ENCODE measurements at regions not wholly inside any gene's neighbourhood (a gene's known extent, or its start where the extent isn't known, plus 50 kb on each side); places are given as distances from the start of the nearest gene placed in this dataset.

DNA sequence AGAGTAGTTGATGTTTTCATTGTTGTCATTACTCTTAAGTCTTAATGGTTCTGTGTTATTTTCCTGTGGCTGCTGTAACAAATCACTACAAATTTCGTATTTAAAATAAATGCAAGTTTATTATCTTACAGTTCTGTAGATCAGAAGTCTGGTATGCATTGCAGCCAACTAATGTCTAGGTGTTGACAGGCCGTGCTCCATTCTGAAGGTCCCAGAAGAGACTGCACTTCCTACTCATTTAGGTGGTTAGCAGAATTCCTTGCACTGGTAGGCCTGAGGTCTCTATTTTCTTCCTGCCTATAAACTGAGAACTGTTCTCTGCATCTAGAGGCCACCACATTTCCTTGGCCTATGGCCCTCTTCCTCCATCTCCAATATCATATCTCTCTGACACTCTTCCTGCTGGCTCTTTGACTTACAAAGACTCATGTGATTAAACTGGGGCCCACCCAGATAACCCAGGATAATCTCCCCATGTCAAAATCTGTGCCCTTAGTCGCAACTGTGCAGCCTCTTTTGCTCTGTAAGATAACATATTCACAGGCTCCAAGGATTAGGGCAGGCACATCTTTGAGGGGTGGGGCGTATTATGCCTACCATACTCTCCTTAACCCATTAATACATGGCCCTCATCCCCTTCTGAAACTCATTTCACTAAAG, 468.4 kb downstream of the FOXO1 start:
- peaks cover 4% of the 10 kb centered on the region for H3K4me1 ChIP-seq (ENCODE audit: control insufficient read depth, insufficient read depth, low read length)
- 100% methylated on average over 3 of the region's 4 CpGs for WGBS (ENCODE audit: insufficient coverage)
- H3K27me3 ChIP-seq (ENCODE audit: control insufficient read depth, insufficient read depth, low read length), result no peaks in the 10 kb centered on the region
- H3K27ac ChIP-seq (ENCODE audit: low read depth, low read length), result no peak overlapping the region
- DNase-seq (ENCODE audit: low read depth in 4 of 6, low spot score in 6 of 6), result no peak
- no peaks in the 10 kb centered on the region for H3K9me3 ChIP-seq (ENCODE audit: control insufficient read depth, insufficient read depth, low read length)
- no peak overlapping the region for H3K4me3 ChIP-seq (ENCODE audit: low read depth, low read length)
- no peaks in the 10 kb centered on the region for H3K36me3 ChIP-seq (ENCODE audit: control insufficient read depth, insufficient read depth, low read length)

DNA sequence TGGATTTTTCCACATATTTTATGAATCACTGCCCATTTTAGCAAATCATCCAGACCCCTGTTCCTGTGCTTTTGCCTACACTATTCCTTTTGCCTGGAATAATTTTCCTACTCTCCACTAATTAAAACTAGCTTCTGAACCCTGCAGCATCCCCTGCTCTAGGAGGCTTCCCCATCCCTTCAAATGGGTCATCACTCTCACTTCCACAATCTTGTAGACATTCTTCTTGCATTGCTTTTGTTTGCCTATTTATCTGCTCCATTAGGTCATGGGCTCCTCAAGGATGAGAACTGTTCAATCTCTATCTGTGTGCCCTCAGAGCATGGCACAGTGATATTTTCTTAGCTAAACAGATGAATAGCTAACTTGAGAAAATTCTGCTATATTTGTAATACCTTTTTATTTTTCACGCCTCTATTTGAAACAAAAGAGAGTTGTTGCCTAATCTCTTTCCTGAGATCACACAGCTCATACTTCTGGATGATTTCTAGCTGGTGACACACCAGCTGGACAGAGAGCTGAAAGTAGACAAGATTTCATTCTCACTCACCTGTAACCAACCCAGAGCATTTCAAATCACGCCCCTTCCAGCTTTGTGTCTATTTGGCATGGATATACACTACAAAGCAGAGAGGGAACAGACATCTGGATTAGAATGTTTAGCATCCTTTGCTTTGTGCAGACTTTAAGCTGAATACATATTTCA, 466.0 kb downstream of the FOXO1 start:
- H3K27ac ChIP-seq (ENCODE audit: low read depth, low read length), result no peak overlapping the region
- H3K36me3 ChIP-seq (ENCODE audit: control insufficient read depth, insufficient read depth, low read length), result no peaks in the 10 kb centered on the region
- WGBS (ENCODE audit: insufficient coverage), result 100% methylated on average over 1 of the region's 2 CpGs
- H3K27me3 ChIP-seq (ENCODE audit: control insufficient read depth, insufficient read depth, low read length), result no peaks in the 10 kb centered on the region
- H3K4me1 ChIP-seq (ENCODE audit: control insufficient read depth, insufficient read depth, low read length), result no peaks in the 10 kb centered on the region
- H3K9me3 ChIP-seq (ENCODE audit: control insufficient read depth, insufficient read depth, low read length), result no peaks in the 10 kb centered on the region
- no peak for DNase-seq (ENCODE audit: low read depth in 4 of 6, low spot score in 6 of 6)
- no peak overlapping the region for H3K4me3 ChIP-seq (ENCODE audit: low read depth, low read length)

DNA sequence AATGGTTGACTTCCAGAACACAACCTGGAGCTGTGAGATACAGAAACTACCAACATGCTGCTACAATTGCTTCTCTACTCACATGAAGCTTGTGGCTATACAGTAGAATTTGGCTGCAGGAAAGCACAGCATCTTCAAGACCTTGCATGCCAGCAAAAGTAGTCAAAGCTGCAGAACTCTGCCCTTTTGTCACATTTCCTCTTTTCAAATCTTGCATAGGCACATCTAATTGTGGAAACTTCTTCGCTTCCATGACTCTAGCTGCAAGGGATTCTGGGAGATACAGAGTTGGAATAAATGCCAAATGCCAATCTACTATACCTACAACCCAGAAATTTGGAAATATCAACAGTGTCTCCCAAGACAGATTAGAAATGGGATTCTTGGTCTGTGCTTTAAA, 462.2 kb downstream of the FOXO1 start:
- WGBS (ENCODE audit: insufficient coverage), result no CpG with 5 or more reads among the region's 1 CpG
- no peaks in the 10 kb centered on the region for H3K27me3 ChIP-seq (ENCODE audit: control insufficient read depth, insufficient read depth, low read length)
- DNase-seq (ENCODE audit: low read depth in 4 of 6, low spot score in 6 of 6), result no peak

DNA sequence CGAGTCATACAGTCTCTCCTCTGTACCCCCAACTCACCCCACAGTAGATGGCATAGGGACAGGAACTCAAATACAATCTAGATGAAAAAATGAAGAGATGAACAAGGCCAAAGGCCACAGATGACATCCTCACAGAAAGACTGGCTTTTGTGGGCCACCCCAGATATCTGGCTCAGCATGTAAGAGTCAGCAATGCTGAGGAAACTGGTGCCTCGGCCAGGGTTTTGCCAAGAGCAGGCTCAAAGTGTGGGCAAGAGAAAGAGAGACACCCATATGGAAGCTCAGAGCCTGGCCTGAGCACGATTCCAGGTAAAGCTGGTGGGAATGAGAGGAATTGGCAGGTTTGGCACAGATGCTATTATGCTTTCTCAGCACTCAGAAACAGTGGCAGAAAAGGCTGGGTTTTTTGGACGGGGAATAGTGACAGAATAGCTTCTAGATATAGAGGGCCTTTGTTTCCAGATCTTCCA, 460.6 kb downstream of the FOXO1 start:
- H3K27ac ChIP-seq (ENCODE audit: low read depth, low read length), result no peak overlapping the region
- WGBS (ENCODE audit: insufficient coverage), result 66% methylated on average over 2 of the region's 4 CpGs

More for the DNA sequence above, 462.2 kb downstream of the FOXO1 start:
- Histone ChIP-seq H3K27ac (ENCODE audit: low read depth, low read length) (no peak overlapping the region), H3K36me3 (ENCODE audit: control insufficient read depth, insufficient read depth, low read length) (no peaks in the 10 kb centered on the region), H3K4me1 (ENCODE audit: control insufficient read depth, insufficient read depth, low read length) (no peaks in the 10 kb centered on the region), H3K9me3 (ENCODE audit: control insufficient read depth, insufficient read depth, low read length) (no peaks in the 10 kb centered on the region), H3K4me3 (ENCODE audit: low read depth, low read length) (no peak overlapping the region)

DNA sequence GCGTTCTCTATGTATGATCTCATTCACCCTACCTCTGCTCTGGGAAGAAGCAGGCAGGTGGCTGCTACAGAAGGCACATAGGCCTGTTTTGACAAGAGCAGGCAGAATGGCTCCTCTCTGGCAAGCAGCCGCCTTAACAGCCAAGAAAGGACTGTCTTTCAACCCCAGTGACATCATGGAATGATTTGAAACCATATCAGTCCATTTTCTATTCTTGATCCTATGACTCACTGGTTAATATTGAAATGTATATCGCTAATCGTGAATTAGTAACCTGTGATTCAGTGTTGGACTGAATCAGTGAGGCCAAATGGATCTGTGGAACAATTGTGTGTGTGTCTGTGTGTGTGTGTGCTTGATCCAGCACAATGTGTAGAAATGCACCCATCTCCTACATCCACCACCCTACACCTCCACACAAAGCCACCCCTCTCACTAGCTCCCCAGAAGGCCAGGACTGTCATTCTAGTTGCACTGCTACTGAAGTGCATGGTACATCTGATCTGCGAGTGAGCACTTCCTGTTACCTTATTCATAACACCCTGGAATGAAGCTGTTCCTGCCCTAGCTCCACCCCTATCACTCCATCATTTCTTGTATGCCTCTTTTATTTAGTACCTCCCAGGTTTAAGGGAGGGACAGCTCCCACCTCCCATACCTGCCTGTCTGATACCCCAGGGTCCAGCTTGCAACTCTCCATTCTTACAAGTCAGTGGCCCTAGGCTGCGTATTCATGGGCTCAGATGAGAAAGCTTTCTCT, 460.0 kb downstream of the FOXO1 start:
- H3K27me3 ChIP-seq (ENCODE audit: control insufficient read depth, insufficient read depth, low read length), result no peaks in the 10 kb centered on the region
- no peaks in the 10 kb centered on the region for H3K4me1 ChIP-seq (ENCODE audit: control insufficient read depth, insufficient read depth, low read length)
- H3K27ac ChIP-seq (ENCODE audit: low read depth, low read length), result no peak overlapping the region
- no peak for DNase-seq (ENCODE audit: low read depth in 4 of 6, low spot score in 6 of 6)
- 80% methylated on average over 3 of the region's 6 CpGs for WGBS (ENCODE audit: insufficient coverage)
- no peaks in the 10 kb centered on the region for H3K36me3 ChIP-seq (ENCODE audit: control insufficient read depth, insufficient read depth, low read length)
- H3K4me3 ChIP-seq (ENCODE audit: low read depth, low read length), result no peak overlapping the region
- H3K9me3 ChIP-seq (ENCODE audit: control insufficient read depth, insufficient read depth, low read length), result no peaks in the 10 kb centered on the region

More for the DNA sequence above, 460.6 kb downstream of the FOXO1 start:
- Histone ChIP-seq H3K4me1 (ENCODE audit: control insufficient read depth, insufficient read depth, low read length) (no peaks in the 10 kb centered on the region), H3K27me3 (ENCODE audit: control insufficient read depth, insufficient read depth, low read length) (no peaks in the 10 kb centered on the region), H3K4me3 (ENCODE audit: low read depth, low read length) (no peak overlapping the region), H3K9me3 (ENCODE audit: control insufficient read depth, insufficient read depth, low read length) (no peaks in the 10 kb centered on the region), H3K36me3 (ENCODE audit: control insufficient read depth, insufficient read depth, low read length) (no peaks in the 10 kb centered on the region)
- DNase-seq (ENCODE audit: low read depth in 4 of 6, low spot score in 6 of 6), result no peak

DNA sequence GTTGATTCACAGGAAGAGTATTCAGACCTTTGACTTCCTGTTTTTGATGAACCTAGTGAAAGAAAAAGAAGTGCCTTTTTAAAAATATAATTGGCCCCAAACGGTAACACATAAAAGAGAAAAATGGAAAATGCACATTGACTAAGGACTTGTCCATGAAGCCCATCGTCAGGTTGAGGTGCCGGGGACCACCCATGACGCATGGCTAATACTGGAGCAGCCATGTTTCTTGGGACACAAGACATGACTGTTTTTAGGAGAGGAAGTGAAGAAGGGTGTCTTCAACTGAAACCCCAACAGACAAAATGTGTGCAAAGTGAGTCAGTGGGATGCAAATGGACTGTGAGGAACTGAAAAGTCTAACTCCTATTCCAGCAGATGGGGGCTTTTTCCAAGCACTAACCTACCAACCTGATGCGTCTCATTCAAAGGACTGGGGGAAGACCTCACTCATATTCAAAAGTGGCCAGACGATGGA, 459.4 kb downstream of the FOXO1 start:
- Histone ChIP-seq H3K27ac (ENCODE audit: low read depth, low read length) (no peak overlapping the region), H3K4me1 (ENCODE audit: control insufficient read depth, insufficient read depth, low read length) (no peaks in the 10 kb centered on the region), H3K27me3 (ENCODE audit: control insufficient read depth, insufficient read depth, low read length) (no peaks in the 10 kb centered on the region), H3K4me3 (ENCODE audit: low read depth, low read length) (no peak overlapping the region), H3K36me3 (ENCODE audit: control insufficient read depth, insufficient read depth, low read length) (no peaks in the 10 kb centered on the region), H3K9me3 (ENCODE audit: control insufficient read depth, insufficient read depth, low read length) (no peaks in the 10 kb centered on the region)
- DNase-seq (ENCODE audit: low read depth in 4 of 6, low spot score in 6 of 6), result no peak
- WGBS (ENCODE audit: insufficient coverage), result 95% methylated on average over 4 of the region's 6 CpGs

DNA sequence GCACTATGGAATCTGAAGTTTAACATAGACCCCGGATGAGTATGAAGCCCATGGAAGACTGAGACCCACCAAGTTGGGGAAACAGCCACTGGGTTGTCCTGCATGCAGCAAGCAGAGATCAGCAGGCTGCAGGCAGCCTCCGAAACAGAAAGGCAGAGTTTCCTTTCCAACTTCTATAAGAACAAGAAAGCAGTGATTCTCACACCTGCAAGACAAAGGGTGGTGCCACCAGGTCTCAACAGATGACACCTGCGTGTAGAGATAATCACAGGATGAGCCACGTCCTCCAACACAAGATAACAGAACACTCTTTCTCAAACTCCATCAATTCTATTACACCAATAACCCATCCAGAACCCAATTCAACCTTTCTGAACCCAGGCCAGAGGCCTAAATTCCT, 457.9 kb downstream of the FOXO1 start:
- Histone ChIP-seq H3K4me3 (ENCODE audit: low read depth, low read length) (no peak overlapping the region), H3K9me3 (ENCODE audit: control insufficient read depth, insufficient read depth, low read length) (no peaks in the 10 kb centered on the region), H3K36me3 (ENCODE audit: control insufficient read depth, insufficient read depth, low read length) (no peaks in the 10 kb centered on the region), H3K27ac (ENCODE audit: low read depth, low read length) (no peak overlapping the region), H3K4me1 (ENCODE audit: control insufficient read depth, insufficient read depth, low read length) (no peaks in the 10 kb centered on the region), H3K27me3 (ENCODE audit: control insufficient read depth, insufficient read depth, low read length) (no peaks in the 10 kb centered on the region)
- no peak for DNase-seq (ENCODE audit: low read depth in 4 of 6, low spot score in 6 of 6)
- 87% methylated on average over 4 of the region's 4 CpGs for WGBS (ENCODE audit: insufficient coverage)

DNA sequence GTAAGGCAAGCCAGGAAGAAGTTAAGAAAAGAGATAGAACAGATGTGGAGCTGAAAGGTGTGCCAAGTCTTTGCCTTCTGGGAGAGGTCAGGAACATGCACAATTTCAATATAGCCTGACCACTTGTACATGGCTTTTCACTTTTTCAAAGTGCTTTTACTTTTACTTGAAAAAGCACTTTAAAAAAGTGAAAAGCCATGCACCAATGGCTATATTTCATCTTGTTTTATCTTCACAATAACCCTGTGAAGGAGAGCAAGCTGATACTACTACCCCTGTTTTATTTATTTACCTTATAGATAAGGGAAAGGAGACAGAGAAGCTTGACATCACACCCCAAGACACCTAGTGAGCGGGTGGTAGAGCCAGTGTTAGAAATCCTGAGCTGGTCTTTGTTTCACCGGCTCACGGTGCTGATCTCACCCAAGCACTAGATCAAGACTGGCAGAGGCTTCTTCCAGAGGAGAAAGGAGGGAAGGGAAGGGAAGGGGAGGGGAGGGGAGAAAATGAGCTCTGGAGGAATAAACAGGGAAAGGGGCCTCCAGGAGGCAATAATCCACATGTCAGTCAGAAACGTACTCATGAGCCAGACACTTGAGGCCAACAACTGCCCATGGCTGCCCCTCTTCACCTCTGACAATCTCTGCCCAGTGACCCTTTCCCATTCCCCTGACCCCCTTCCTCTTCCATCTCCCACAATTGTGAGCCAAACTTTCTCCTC, 455.4 kb downstream of the FOXO1 start:
- Histone ChIP-seq H3K27ac (ENCODE audit: low read depth, low read length) (no peak overlapping the region), H3K36me3 (ENCODE audit: control insufficient read depth, insufficient read depth, low read length) (no peaks in the 10 kb centered on the region)

DNA sequence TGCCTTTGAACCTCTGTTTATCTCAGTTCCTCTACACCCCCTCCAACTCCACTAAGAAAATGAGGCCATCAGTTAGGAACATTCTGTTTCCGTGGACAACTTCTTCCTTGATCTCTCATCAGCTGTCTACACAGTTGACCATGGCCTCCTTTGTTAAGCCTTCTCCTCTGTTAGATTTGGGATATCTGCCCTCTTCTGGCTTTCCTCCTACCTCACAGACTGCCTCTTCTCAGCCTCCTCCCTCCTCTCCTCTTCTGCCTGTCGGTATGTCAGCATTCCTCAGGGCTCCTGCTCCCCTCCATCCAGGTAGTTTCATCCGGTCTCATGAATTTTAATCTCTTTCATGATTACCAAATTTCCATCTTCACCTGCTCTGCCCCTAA, 454.9 kb downstream of the FOXO1 start:
- no peaks in the 10 kb centered on the region for H3K4me1 ChIP-seq (ENCODE audit: control insufficient read depth, insufficient read depth, low read length)
- H3K27ac ChIP-seq (ENCODE audit: low read depth, low read length), result no peak overlapping the region
- no peaks in the 10 kb centered on the region for H3K9me3 ChIP-seq (ENCODE audit: control insufficient read depth, insufficient read depth, low read length)
- H3K27me3 ChIP-seq (ENCODE audit: control insufficient read depth, insufficient read depth, low read length), result no peaks in the 10 kb centered on the region
- H3K36me3 ChIP-seq (ENCODE audit: control insufficient read depth, insufficient read depth, low read length), result no peaks in the 10 kb centered on the region
- no peak for DNase-seq (ENCODE audit: low read depth in 4 of 6, low spot score in 6 of 6)
- no peak overlapping the region for H3K4me3 ChIP-seq (ENCODE audit: low read depth, low read length)
- WGBS (ENCODE audit: insufficient coverage), result 83% methylated on average over 3 of the region's 3 CpGs

More for the DNA sequence above, 455.4 kb downstream of the FOXO1 start:
- Histone ChIP-seq H3K27me3 (ENCODE audit: control insufficient read depth, insufficient read depth, low read length) (no peaks in the 10 kb centered on the region), H3K9me3 (ENCODE audit: control insufficient read depth, insufficient read depth, low read length) (no peaks in the 10 kb centered on the region), H3K4me3 (ENCODE audit: low read depth, low read length) (no peak overlapping the region), H3K4me1 (ENCODE audit: control insufficient read depth, insufficient read depth, low read length) (no peaks in the 10 kb centered on the region)
- DNase-seq (ENCODE audit: low read depth in 4 of 6, low spot score in 6 of 6), result no peak
- 85% methylated on average over 1 of the region's 4 CpGs for WGBS (ENCODE audit: insufficient coverage)
